ENCODE measurements at regions not wholly inside any gene's neighbourhood (a gene's known extent, or its start where the extent isn't known, plus 50 kb on each side); places are given as distances from the start of the nearest gene placed in this dataset.

GRCh38 chr6:150549674-150550101, 50.0 kb upstream of the PLEKHG1 start:
- no peak for TF ChIP-seq CTCF (IDR thresholded peaks at IDR 0.05; ENCODE audit: extremely low read depth in 1 of 2, insufficient read depth in 1 of 2, low read depth in 1 of 2, low read length in 2 of 2)
- no peak for TF ChIP-seq POLR2A (IDR thresholded peaks at IDR 0.05; ENCODE audit: low read depth, low read length)
- TF ChIP-seq POLR2AphosphoS5 (IDR thresholded peaks at IDR 0.05; ENCODE audit: insufficient read depth, low read depth, low read length), result no peak
- no peak for TF ChIP-seq EZH2 (IDR thresholded peaks at IDR 0.05; ENCODE audit: borderline replicate concordance, low read depth, low read length, severe bottlenecking)
- TF ChIP-seq GATA2 (IDR thresholded peaks at IDR 0.05; ENCODE audit: insufficient read depth, insufficient read length, low read depth, low read length), result no peak
- no peak for TF ChIP-seq JUN (IDR thresholded peaks at IDR 0.05; ENCODE audit: borderline replicate concordance, insufficient read depth, insufficient read length, low read depth)
- TF ChIP-seq FOS (IDR thresholded peaks at IDR 0.05; ENCODE audit: borderline replicate concordance, insufficient read depth, low read length), result no peak

All from endothelial cell of umbilical vein (primary cell).